Trophoblast cell (in vitro differentiated cells and primary cell): ENCODE measurements at regions not wholly inside any gene's neighbourhood (a gene's known extent, or its start where the extent isn't known, plus 50 kb on each side); places are given as distances from the start of the nearest gene placed in this dataset.
"Not testable (repeated sequence)": the region's sequence is repeated elsewhere in the genome, so short reads cannot be mapped to it uniquely, and the experiment has no call there.

Source experiments
- DNase-seq, 2 donors: peaks; one replicate each; pipeline ENCODE4 v3.0.0-alpha.2; 2016
- H2AFZ ChIP-seq: 2 replicates; pipeline ENCODE4 v1.6.1; 2013; ENCODE audit warnings: low read length, moderate library complexity, mild to moderate bottlenecking; ENCODE audit not compliant: insufficient read depth, poor library complexity
- H2AK5ac ChIP-seq: 2 replicates; pipeline ENCODE4 v1.6.1; 2013; ENCODE audit warnings: mild to moderate bottlenecking, low read length
- H2BK120ac ChIP-seq: 2 replicates; pipeline ENCODE4 v1.6.1; 2013; ENCODE audit warnings: low read length, mild to moderate bottlenecking, moderate library complexity; ENCODE audit not compliant: insufficient read depth, poor library complexity
- H2BK12ac ChIP-seq: 2 replicates; pipeline ENCODE4 v1.6.1; 2013; ENCODE audit warnings: mild to moderate bottlenecking, low read length, moderate library complexity
- H2BK5ac ChIP-seq: 2 replicates; pipeline ENCODE4 v1.6.1; 2013; ENCODE audit warnings: low read length, low read depth, moderate library complexity, mild to moderate bottlenecking; ENCODE audit not compliant: poor library complexity
- H3K14ac ChIP-seq: 2 replicates; pipeline ENCODE4 v1.6.1; 2013; ENCODE audit warnings: mild to moderate bottlenecking, low read length
- H3K18ac ChIP-seq: 2 replicates; pipeline ENCODE4 v1.6.1; 2013; ENCODE audit warnings: mild to moderate bottlenecking, low read length
- H3K23ac ChIP-seq: 2 replicates; pipeline ENCODE4 v1.6.1; 2013; ENCODE audit warnings: low read length
- H3K27ac ChIP-seq: 2 replicates; pipeline ENCODE4 v1.5.1; 2013; ENCODE audit warnings: low read depth, mild to moderate bottlenecking, inconsistent platforms, low read length, moderate library complexity
- H3K27me3 ChIP-seq: 2 replicates; pipeline ENCODE4 v1.6.1; 2013; ENCODE audit warnings: inconsistent platforms, mild to moderate bottlenecking, low read length, moderate library complexity; ENCODE audit not compliant: insufficient read depth
- H3K36me3 ChIP-seq, 2 experiments: 1 replicate in 1 of 2; 2 replicates in 1 of 2; pipeline ENCODE4 v1.6.1; 2013; ENCODE audit warnings: low read length in 2 of 2, mild to moderate bottlenecking in 2 of 2, moderate library complexity in 1 of 2; ENCODE audit not compliant: insufficient read depth in 2 of 2, control insufficient read depth in 1 of 2
- H3K4ac ChIP-seq: 2 replicates; pipeline ENCODE4 v1.6.1; 2013; ENCODE audit warnings: low read depth, mild to moderate bottlenecking, low read length, moderate library complexity
- H3K4me1 ChIP-seq, 2 experiments: 1 replicate in 1 of 2; 2 replicates in 1 of 2; pipeline ENCODE4 v1.6.1; 2013; ENCODE audit warnings: low read length in 2 of 2, mild to moderate bottlenecking in 2 of 2, moderate library complexity in 1 of 2; ENCODE audit not compliant: insufficient read depth in 2 of 2, control insufficient read depth in 1 of 2
- H3K4me2 ChIP-seq: 2 replicates; pipeline ENCODE4 v1.6.1; 2013; ENCODE audit warnings: inconsistent platforms, mild to moderate bottlenecking, low read length, moderate library complexity
- H3K4me3 ChIP-seq: 2 replicates; pipeline ENCODE4 v1.5.1; 2013; ENCODE audit warnings: mild to moderate bottlenecking, low read depth, low read length, inconsistent platforms
- H3K79me1 ChIP-seq: one replicate; pipeline ENCODE4 v1.6.1; 2013; ENCODE audit warnings: low read length
- H3K79me2 ChIP-seq: 2 replicates; pipeline ENCODE4 v1.6.1; 2013; ENCODE audit warnings: low read length, mild to moderate bottlenecking; ENCODE audit not compliant: control insufficient read depth, insufficient read depth, poor library complexity
- H3K9ac ChIP-seq: 2 replicates; pipeline ENCODE4 v1.6.1; 2013; ENCODE audit warnings: mild to moderate bottlenecking, low read length
- H3K9me3 ChIP-seq: 2 replicates; pipeline ENCODE4 v1.6.1; 2013; ENCODE audit warnings: low read depth, mild to moderate bottlenecking, control low read depth, inconsistent platforms, low read length; ENCODE audit not compliant: insufficient read depth
- H4K12ac ChIP-seq: 2 replicates; pipeline ENCODE4 v1.6.1; 2013; ENCODE audit warnings: low read depth, mild to moderate bottlenecking, low read length, moderate library complexity
- H4K8ac ChIP-seq: 2 replicates; pipeline ENCODE4 v1.6.1; 2013; ENCODE audit warnings: low read depth, mild to moderate bottlenecking, low read length, moderate library complexity
- H4K91ac ChIP-seq: one replicate; pipeline ENCODE4 v1.6.1; 2013; ENCODE audit warnings: low read depth, mild to moderate bottlenecking, low read length, moderate library complexity
- WGBS: extraction: QIAGEN DNeasy Blood & Tissue Kit; methylation state at CpG from one replicate; pipeline ENCODE4 v1.1.7; 2013; ENCODE audit warnings: missing lambda C conversion rate; ENCODE audit not compliant: insufficient read length, insufficient coverage; ENCODE audit errors: extremely low coverage; 5-methylcytosine and 5-hydroxymethylcytosine counted together

- not testable (repeated sequence) for H3K9me3 ChIP-seq, H3K79me1 ChIP-seq, H3K18ac ChIP-seq, H4K91ac ChIP-seq, H4K8ac ChIP-seq, H4K12ac ChIP-seq, H3K23ac ChIP-seq, H3K4ac ChIP-seq, H2BK120ac ChIP-seq, H2AFZ ChIP-seq, H3K4me1 ChIP-seq, H3K9ac ChIP-seq, H3K79me2 ChIP-seq, H2BK12ac ChIP-seq, H3K36me3 ChIP-seq, H2AK5ac ChIP-seq, DNase-seq, H3K27ac ChIP-seq, H3K14ac ChIP-seq, H3K27me3 ChIP-seq, H3K4me3 ChIP-seq, H2BK5ac ChIP-seq, H3K4me2 ChIP-seq
- no CpG with 5 or more reads among the region's 1 CpG for WGBS
Observed at GRCh38 chr2:144622373-144622772, 102.5 kb upstream of the ZEB2 start.

DNA sequence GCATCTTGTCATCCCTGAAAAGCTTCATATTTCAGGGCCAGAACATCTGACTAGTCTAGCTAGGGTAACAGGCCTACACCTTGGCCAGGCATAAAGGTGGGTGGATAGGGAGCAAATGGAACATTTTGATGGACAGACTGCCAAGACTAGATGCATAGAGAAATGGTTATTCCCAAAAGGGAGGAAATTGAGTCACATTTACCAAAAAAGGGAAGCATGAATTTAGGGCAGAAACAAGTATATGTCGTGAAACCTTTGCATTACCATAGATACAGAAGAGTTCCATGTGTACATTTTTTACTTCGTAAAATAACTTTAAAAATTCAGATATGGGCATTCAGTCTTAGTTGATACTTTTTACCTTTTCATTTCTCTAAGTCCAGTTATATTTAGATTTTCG, 101.3 kb upstream of the ZEB2 start:
- Histone ChIP-seq H3K23ac (no peak overlapping the region), H4K12ac (no peak overlapping the region), H4K8ac (no peak overlapping the region), H3K18ac (no peak overlapping the region), H3K4me1 (peaks cover 0 to 2% of the 10 kb centered on the region in 2 experiments), H3K14ac (no peak overlapping the region), H3K79me2 (no peaks in the 10 kb centered on the region), H3K4me3 (no peak overlapping the region), H3K27me3 (no peaks in the 10 kb centered on the region), H2AK5ac (no peak overlapping the region), H4K91ac (no peak overlapping the region), H3K79me1 (no peaks in the 10 kb centered on the region), H3K9ac (no peak overlapping the region), H2BK12ac (no peak overlapping the region), H3K4me2 (no peak overlapping the region), H2BK120ac (no peak overlapping the region), H2AFZ (no peak overlapping the region), H3K9me3 (no peaks in the 10 kb centered on the region), H2BK5ac (no peak overlapping the region), H3K36me3 (no peaks in the 10 kb centered on the region), H3K27ac (no peak overlapping the region), H3K4ac (no peak overlapping the region)
- no CpG with 5 or more reads among the region's 3 CpGs for WGBS
- DNase-seq, result no peak

DNA sequence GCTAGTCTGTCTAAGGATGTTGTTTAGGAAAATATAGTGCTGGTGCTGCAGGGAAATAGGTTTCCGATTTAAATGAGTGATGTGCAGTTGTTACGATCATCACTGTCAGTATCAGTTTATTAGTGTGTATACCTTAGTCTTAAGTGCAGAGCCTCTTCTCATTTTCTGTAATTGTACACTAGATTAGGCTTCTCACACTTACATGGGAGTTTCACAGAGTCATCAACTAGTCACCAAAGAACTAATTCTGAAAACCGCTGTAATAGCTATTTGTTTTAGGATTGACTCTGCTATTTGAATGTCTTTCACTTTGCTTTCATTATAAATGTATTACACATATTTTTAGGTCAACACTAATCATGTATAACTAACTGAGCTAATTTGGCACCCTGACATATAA, 99.8 kb upstream of the ZEB2 start:
- Histone ChIP-seq H2BK12ac (no peak overlapping the region), H3K18ac (no peak overlapping the region), H3K9me3 (no peaks in the 10 kb centered on the region), H2BK5ac (no peak overlapping the region), H2AFZ (no peak overlapping the region), H3K4me2 (no peak overlapping the region), H3K27me3 (no peaks in the 10 kb centered on the region), H3K4me3 (no peak overlapping the region), H3K36me3 (no peaks in the 10 kb centered on the region), H4K91ac (no peak overlapping the region), H3K79me2 (no peaks in the 10 kb centered on the region), H3K79me1 (no peaks in the 10 kb centered on the region), H4K12ac (no peak overlapping the region), H3K27ac (no peak overlapping the region), H3K4ac (no peak overlapping the region), H3K14ac (no peak overlapping the region), H2AK5ac (no peak overlapping the region), H3K23ac (no peak overlapping the region), H3K9ac (no peak overlapping the region), H2BK120ac (no peak overlapping the region), H3K4me1 (no peaks in the 10 kb centered on the region), H4K8ac (no peak overlapping the region)
- no peak for DNase-seq
- no CpG with 5 or more reads among the region's 3 CpGs for WGBS

- WGBS, result no CpG with 5 or more reads among the region's 6 CpGs
- not testable (repeated sequence) for H3K18ac ChIP-seq, H4K8ac ChIP-seq, H2BK12ac ChIP-seq, DNase-seq, H3K4me2 ChIP-seq, H3K9ac ChIP-seq, H3K36me3 ChIP-seq, H3K23ac ChIP-seq, H3K4me3 ChIP-seq, H3K79me2 ChIP-seq, H3K4ac ChIP-seq, H3K4me1 ChIP-seq, H2AFZ ChIP-seq, H4K12ac ChIP-seq, H2AK5ac ChIP-seq, H3K79me1 ChIP-seq, H3K27me3 ChIP-seq, H2BK120ac ChIP-seq, H3K27ac ChIP-seq, H3K9me3 ChIP-seq, H3K14ac ChIP-seq, H4K91ac ChIP-seq, H2BK5ac ChIP-seq
Observed at GRCh38 chr2:144617171-144617570, 97.3 kb upstream of the ZEB2 start.
